ENCODE measurements at regions not wholly inside any gene's neighbourhood (a gene's known extent, or its start where the extent isn't known, plus 50 kb on each side); places are given as distances from the start of the nearest gene placed in this dataset.
"Not testable (repeated sequence)": the region's sequence is repeated elsewhere in the genome, so short reads cannot be mapped to it uniquely, and the experiment has no call there.

GRCh38 chr16:85240982-85241924 is 129.0 kb upstream of the CIBAR2 start:
- TF ChIP-seq EZH2phosphoT487 (IDR thresholded peaks at IDR 0.05; ENCODE audit: borderline replicate concordance, low read length) = no peak
- TF ChIP-seq CTCF (IDR thresholded peaks at IDR 0.05; ENCODE audit: low read depth, low read length, poor library complexity, severe bottlenecking) = no peak
- Histone ChIP-seq H3K9me3 (ENCODE audit: control insufficient read depth, insufficient read depth, low read length) (no peaks in the 10 kb centered on the region), H3K79me2 (ENCODE audit: control insufficient read depth, low read length) (no peaks in the 10 kb centered on the region), H3F3A (ENCODE audit: control insufficient read depth, insufficient read depth) (no peaks in the 10 kb centered on the region), H3K4me2 (ENCODE audit: low read length) (no peak overlapping the region), H3K4me3 (ENCODE audit: low read length) (no peak overlapping the region), H3K27me3 (ENCODE audit: control insufficient read depth, low read length) (0 out of 2 replicates have a peak, but pooled peaks cover 2% of the 10 kb centered on the region), H3K9me2 (replicated peaks; ENCODE audit: control insufficient read depth, low read length) (no peaks in the 10 kb centered on the region), H4K20me1 (ENCODE audit: control insufficient read depth, insufficient read depth, low read depth, low read length) (no peaks in the 10 kb centered on the region), H3K36me3 (ENCODE audit: control insufficient read depth, low read length) (no peaks in the 10 kb centered on the region), H3K4me1 (ENCODE audit: control insufficient read depth, low read length) (no peaks in the 10 kb centered on the region), H3K27ac (ENCODE audit: low read depth, low read length) (no peak overlapping the region)

GRCh38 chr16:85242140-85242539 is 129.9 kb upstream of the CIBAR2 start:
- Histone ChIP-seq H3K9me2 (replicated peaks; ENCODE audit: control insufficient read depth, low read length) (no peaks in the 10 kb centered on the region), H3K27ac (ENCODE audit: low read depth, low read length) (no peak overlapping the region), H3K9me3 (ENCODE audit: control insufficient read depth, insufficient read depth, low read length) (no peaks in the 10 kb centered on the region), H3K79me2 (ENCODE audit: control insufficient read depth, low read length) (no peaks in the 10 kb centered on the region), H3K27me3 (ENCODE audit: control insufficient read depth, low read length) (no peaks in the 10 kb centered on the region), H3K36me3 (ENCODE audit: control insufficient read depth, low read length) (no peaks in the 10 kb centered on the region), H3K4me2 (ENCODE audit: low read length) (no peak overlapping the region), H3K4me1 (ENCODE audit: control insufficient read depth, low read length) (no peaks in the 10 kb centered on the region), H4K20me1 (ENCODE audit: control insufficient read depth, insufficient read depth, low read depth, low read length) (no peaks in the 10 kb centered on the region), H3F3A (ENCODE audit: control insufficient read depth, insufficient read depth) (no peaks in the 10 kb centered on the region), H3K4me3 (ENCODE audit: low read length) (no peak overlapping the region)
- TF ChIP-seq CTCF (IDR thresholded peaks at IDR 0.05; ENCODE audit: low read depth, low read length, poor library complexity, severe bottlenecking) = no peak
- TF ChIP-seq EZH2phosphoT487 (IDR thresholded peaks at IDR 0.05; ENCODE audit: borderline replicate concordance, low read length) = no peak

GRCh38 chr16:85243308-85243707 is 131.0 kb upstream of the CIBAR2 start:
- H4K20me1 ChIP-seq (ENCODE audit: control insufficient read depth, insufficient read depth, low read depth, low read length) = no peaks in the 10 kb centered on the region
- H3F3A ChIP-seq (ENCODE audit: control insufficient read depth, insufficient read depth) = no peaks in the 10 kb centered on the region
- no peaks in the 10 kb centered on the region for H3K36me3 ChIP-seq (ENCODE audit: control insufficient read depth, low read length)
- H3K9me3 ChIP-seq (ENCODE audit: control insufficient read depth, insufficient read depth, low read length) = no peaks in the 10 kb centered on the region
- H3K4me1 ChIP-seq (ENCODE audit: control insufficient read depth, low read length) = no peaks in the 10 kb centered on the region
- no peak overlapping the region for H3K4me3 ChIP-seq (ENCODE audit: low read length)
- no peaks in the 10 kb centered on the region for H3K79me2 ChIP-seq (ENCODE audit: control insufficient read depth, low read length)
- H3K9me2 ChIP-seq (replicated peaks; ENCODE audit: control insufficient read depth, low read length) = no peaks in the 10 kb centered on the region
- no peaks in the 10 kb centered on the region for H3K27me3 ChIP-seq (ENCODE audit: control insufficient read depth, low read length)
- H3K4me2 ChIP-seq (ENCODE audit: low read length) = no peak overlapping the region
- H3K27ac ChIP-seq (ENCODE audit: low read depth, low read length) = no peak overlapping the region
- TF ChIP-seq CTCF (IDR thresholded peaks at IDR 0.05; ENCODE audit: low read depth, low read length, poor library complexity, severe bottlenecking) (no peak), EZH2phosphoT487 (IDR thresholded peaks at IDR 0.05; ENCODE audit: borderline replicate concordance, low read length) (no peak)

GRCh38 chr16:85244452-85244851 is 132.2 kb upstream of the CIBAR2 start:
- not testable (repeated sequence) for H3K79me2 ChIP-seq (ENCODE audit: control insufficient read depth, low read length); H4K20me1 ChIP-seq (ENCODE audit: control insufficient read depth, insufficient read depth, low read depth, low read length); H3K9me2 ChIP-seq (replicated peaks; ENCODE audit: control insufficient read depth, low read length); H3K9me3 ChIP-seq (ENCODE audit: control insufficient read depth, insufficient read depth, low read length); H3K27me3 ChIP-seq (ENCODE audit: control insufficient read depth, low read length); H3K4me1 ChIP-seq (ENCODE audit: control insufficient read depth, low read length); H3K27ac ChIP-seq (ENCODE audit: low read depth, low read length); H3K4me3 ChIP-seq (ENCODE audit: low read length); H3K36me3 ChIP-seq (ENCODE audit: control insufficient read depth, low read length); H3K4me2 ChIP-seq (ENCODE audit: low read length); H3F3A ChIP-seq (ENCODE audit: control insufficient read depth, insufficient read depth)
